ENCODE measurements at regions not wholly inside any gene's neighbourhood (a gene's known extent, or its start where the extent isn't known, plus 50 kb on each side); places are given as distances from the start of the nearest gene placed in this dataset.
"Not testable (repeated sequence)": the region's sequence is repeated elsewhere in the genome, so short reads cannot be mapped to it uniquely, and the experiment has no call there.

- no peak overlapping the region for H3K4me3 ChIP-seq (ENCODE audit: low read depth in 1 of 2, low read length in 2 of 2)
- no peaks in the 10 kb centered on the region for H3K27me3 ChIP-seq (ENCODE audit: control insufficient read depth in 1 of 2, insufficient read depth in 2 of 2, low read length in 2 of 2)
- H3K27ac ChIP-seq (ENCODE audit: low read depth, low read length), result no peak overlapping the region
- no peaks in the 10 kb centered on the region for H3K4me1 ChIP-seq (ENCODE audit: insufficient read depth, low read length)
- H3K9ac ChIP-seq (ENCODE audit: low read length), result no peak overlapping the region
- H3K9me3 ChIP-seq (ENCODE audit: low read length), result no peaks in the 10 kb centered on the region
- H3K36me3 ChIP-seq (ENCODE audit: insufficient read depth, low read length), result no peaks in the 10 kb centered on the region
Measured at GRCh38 chr2:199556527-199557285, 99.0 kb upstream of the SATB2 start.

- no peaks in the 10 kb centered on the region for H3K36me3 ChIP-seq (ENCODE audit: insufficient read depth, low read length)
- no peak overlapping the region for H3K27ac ChIP-seq (ENCODE audit: low read depth, low read length)
- H3K4me1 ChIP-seq (ENCODE audit: insufficient read depth, low read length), result no peaks in the 10 kb centered on the region
- no peaks in the 10 kb centered on the region for H3K27me3 ChIP-seq (ENCODE audit: control insufficient read depth in 1 of 2, insufficient read depth in 2 of 2, low read length in 2 of 2)
- H3K4me3 ChIP-seq (ENCODE audit: low read depth in 1 of 2, low read length in 2 of 2), result no peak overlapping the region
- H3K9me3 ChIP-seq (ENCODE audit: low read length), result no peaks in the 10 kb centered on the region
- H3K9ac ChIP-seq (ENCODE audit: low read length), result no peak overlapping the region
Measured at GRCh38 chr2:199554026-199554425, 96.3 kb upstream of the SATB2 start.

- Histone ChIP-seq H3K27me3 (ENCODE audit: control insufficient read depth in 1 of 2, insufficient read depth in 2 of 2, low read length in 2 of 2) (no peaks in the 10 kb centered on the region), H3K9me3 (ENCODE audit: low read length) (no peaks in the 10 kb centered on the region), H3K4me1 (ENCODE audit: insufficient read depth, low read length) (no peaks in the 10 kb centered on the region), H3K27ac (ENCODE audit: low read depth, low read length) (no peak overlapping the region), H3K36me3 (ENCODE audit: insufficient read depth, low read length) (no peaks in the 10 kb centered on the region), H3K9ac (ENCODE audit: low read length) (no peak overlapping the region), H3K4me3 (ENCODE audit: low read depth in 1 of 2, low read length in 2 of 2) (no peak overlapping the region)
Measured at GRCh38 chr2:199552141-199552540, 94.4 kb upstream of the SATB2 start.

- Histone ChIP-seq H3K27ac (ENCODE audit: low read depth, low read length) (no peak overlapping the region), H3K36me3 (ENCODE audit: insufficient read depth, low read length) (no peaks in the 10 kb centered on the region), H3K9ac (ENCODE audit: low read length) (no peak overlapping the region), H3K4me3 (ENCODE audit: low read depth in 1 of 2, low read length in 2 of 2) (no peak overlapping the region), H3K9me3 (ENCODE audit: low read length) (no peaks in the 10 kb centered on the region), H3K4me1 (ENCODE audit: insufficient read depth, low read length) (no peaks in the 10 kb centered on the region), H3K27me3 (ENCODE audit: control insufficient read depth in 1 of 2, insufficient read depth in 2 of 2, low read length in 2 of 2) (no peaks in the 10 kb centered on the region)
Measured at GRCh38 chr2:199543606-199544172, 86.0 kb upstream of the SATB2 start.

- Histone ChIP-seq H3K27ac (ENCODE audit: low read depth, low read length) (no peak overlapping the region), H3K36me3 (ENCODE audit: insufficient read depth, low read length) (no peaks in the 10 kb centered on the region), H3K4me1 (ENCODE audit: insufficient read depth, low read length) (no peaks in the 10 kb centered on the region), H3K4me3 (ENCODE audit: low read depth in 1 of 2, low read length in 2 of 2) (no peak overlapping the region), H3K27me3 (ENCODE audit: control insufficient read depth in 1 of 2, insufficient read depth in 2 of 2, low read length in 2 of 2) (no peaks in the 10 kb centered on the region), H3K9me3 (ENCODE audit: low read length) (no peaks in the 10 kb centered on the region), H3K9ac (ENCODE audit: low read length) (no peak overlapping the region)
Measured at GRCh38 chr2:199535445-199536177, 77.9 kb upstream of the SATB2 start.

GRCh38 chr2:199533873-199534272 is 76.1 kb upstream of the SATB2 start:
- H3K9me3 ChIP-seq (ENCODE audit: low read length); H3K9ac ChIP-seq (ENCODE audit: low read length); H3K27me3 ChIP-seq (ENCODE audit: control insufficient read depth in 1 of 2, insufficient read depth in 2 of 2, low read length in 2 of 2); H3K4me1 ChIP-seq (ENCODE audit: insufficient read depth, low read length); H3K36me3 ChIP-seq (ENCODE audit: insufficient read depth, low read length); H3K27ac ChIP-seq (ENCODE audit: low read depth, low read length); H3K4me3 ChIP-seq (ENCODE audit: low read depth in 1 of 2, low read length in 2 of 2): not testable (repeated sequence)

GRCh38 chr2:199527071-199527470 is 69.3 kb upstream of the SATB2 start:
- Histone ChIP-seq H3K27me3 (ENCODE audit: control insufficient read depth in 1 of 2, insufficient read depth in 2 of 2, low read length in 2 of 2) (no peaks in the 10 kb centered on the region), H3K36me3 (ENCODE audit: insufficient read depth, low read length) (no peaks in the 10 kb centered on the region), H3K9me3 (ENCODE audit: low read length) (no peaks in the 10 kb centered on the region), H3K27ac (ENCODE audit: low read depth, low read length) (no peak overlapping the region), H3K9ac (ENCODE audit: low read length) (no peak overlapping the region), H3K4me1 (ENCODE audit: insufficient read depth, low read length) (no peaks in the 10 kb centered on the region), H3K4me3 (ENCODE audit: low read depth in 1 of 2, low read length in 2 of 2) (no peak overlapping the region)

- Histone ChIP-seq H3K36me3 (ENCODE audit: insufficient read depth, low read length) (no peaks in the 10 kb centered on the region), H3K9ac (ENCODE audit: low read length) (no peak overlapping the region), H3K4me3 (ENCODE audit: low read depth in 1 of 2, low read length in 2 of 2) (no peak overlapping the region), H3K27ac (ENCODE audit: low read depth, low read length) (no peak overlapping the region), H3K27me3 (ENCODE audit: control insufficient read depth in 1 of 2, insufficient read depth in 2 of 2, low read length in 2 of 2) (no peaks in the 10 kb centered on the region), H3K9me3 (ENCODE audit: low read length) (no peaks in the 10 kb centered on the region), H3K4me1 (ENCODE audit: insufficient read depth, low read length) (no peaks in the 10 kb centered on the region)
Measured at GRCh38 chr2:199524689-199525574, 67.2 kb upstream of the SATB2 start.

GRCh38 chr2:199509403-199509802 is 51.7 kb upstream of the SATB2 start:
- no peaks in the 10 kb centered on the region for H3K36me3 ChIP-seq (ENCODE audit: insufficient read depth, low read length)
- H3K9me3 ChIP-seq (ENCODE audit: low read length), result no peaks in the 10 kb centered on the region
- no peak overlapping the region for H3K4me3 ChIP-seq (ENCODE audit: low read depth in 1 of 2, low read length in 2 of 2)
- H3K4me1 ChIP-seq (ENCODE audit: insufficient read depth, low read length), result no peaks in the 10 kb centered on the region
- no peaks in the 10 kb centered on the region for H3K27me3 ChIP-seq (ENCODE audit: control insufficient read depth in 1 of 2, insufficient read depth in 2 of 2, low read length in 2 of 2)
- H3K9ac ChIP-seq (ENCODE audit: low read length), result no peak overlapping the region
- no peak overlapping the region for H3K27ac ChIP-seq (ENCODE audit: low read depth, low read length)
